CD14-positive monocyte (primary cell): ENCODE measurements at regions not wholly inside any gene's neighbourhood (a gene's known extent, or its start where the extent isn't known, plus 50 kb on each side); places are given as distances from the start of the nearest gene placed in this dataset.
A peak's percentile ranks its signal among the peaks of the same experiment; 100 is the strongest.

Experiments used
- DNase-seq, 3 donors: peaks; one replicate each; pipeline ENCODE4 v3.0.0-alpha.2; 2011 to 2022
- H2AFZ ChIP-seq: 2 replicates; pipeline ENCODE4 v1.6.0; 2012; ENCODE audit warnings: mild to moderate bottlenecking, low read depth, low read length, inconsistent platforms; ENCODE audit not compliant: insufficient read depth, poor library complexity, severe bottlenecking
- H3K27ac ChIP-seq, 2 donors: 1 replicate in 1 of 2; 2 replicates in 1 of 2; pipeline ENCODE4 v1.5.1; 2012 to 2013; ENCODE audit warnings: low read length in 2 of 2, control low read depth in 1 of 2, inconsistent platforms in 1 of 2, low read depth in 1 of 2, mild to moderate bottlenecking in 1 of 2
- H3K27me3 ChIP-seq, 2 donors: one replicate each; pipeline versions ENCODE4 v1.6.0 to v1.6.1; 2011 to 2013; ENCODE audit warnings: low read length in 2 of 2; ENCODE audit not compliant: control insufficient read depth in 2 of 2, insufficient read depth in 2 of 2
- H3K36me3 ChIP-seq, 2 donors: replicated peaks in 1 of 2; 1 replicate in 1 of 2; 2 replicates in 1 of 2; pipeline versions ENCODE4 v1.5.1 to v1.6.1; 2012 to 2013; ENCODE audit warnings: low read length in 2 of 2, control low read depth in 1 of 2, inconsistent platforms in 1 of 2, mild to moderate bottlenecking in 1 of 2; ENCODE audit not compliant: insufficient read depth in 2 of 2, control insufficient read depth in 1 of 2
- H3K4me1 ChIP-seq, 2 donors: 1 replicate in 1 of 2; 2 replicates in 1 of 2; pipeline versions ENCODE4 v1.5.1 to v1.6.1; 2012 to 2013; ENCODE audit warnings: low read length in 2 of 2, control low read depth in 1 of 2, inconsistent platforms in 1 of 2, mild to moderate bottlenecking in 1 of 2, moderate library complexity in 1 of 2; ENCODE audit not compliant: insufficient read depth in 2 of 2, control insufficient read depth in 1 of 2
- H3K4me2 ChIP-seq: replicated peaks from 2 replicates; pipeline ENCODE3; 2012; ENCODE audit warnings: low read length, moderate library complexity, mild to moderate bottlenecking; ENCODE audit not compliant: poor library complexity, severe bottlenecking; ENCODE audit errors: extremely low read depth
- H3K4me3 ChIP-seq, 3 experiments: fragments of 200-600 bp in 1 of 3; sonication (generic) in 1 of 3; replicated peaks in 1 of 3; 1 replicate in 2 of 3; 2 replicates in 1 of 3; pipeline ENCODE4 v1.5.1; 2011 to 2013; ENCODE audit warnings: low read length in 3 of 3, mild to moderate bottlenecking in 3 of 3, control low read depth in 2 of 3, low read depth in 2 of 3, inconsistent platforms in 1 of 3, moderate library complexity in 1 of 3
- H3K79me2 ChIP-seq: 2 replicates; pipeline ENCODE4 v1.6.0; 2012; ENCODE audit warnings: mild to moderate bottlenecking, control low read depth, inconsistent platforms, low read length, moderate library complexity; ENCODE audit not compliant: insufficient read depth
- H3K9ac ChIP-seq: 2 replicates; pipeline ENCODE4 v1.6.0; 2017; ENCODE audit warnings: low read length, mild to moderate bottlenecking; ENCODE audit not compliant: insufficient read depth, poor library complexity, severe bottlenecking
- H3K9me3 ChIP-seq, 2 donors: replicated peaks in 1 of 2; 1 replicate in 1 of 2; 2 replicates in 1 of 2; pipeline versions ENCODE4 v1.5.1 to v1.6.1; 2012 to 2013; ENCODE audit warnings: low read length in 2 of 2, control low read depth in 1 of 2; ENCODE audit not compliant: control insufficient read depth in 1 of 2, insufficient read depth in 1 of 2
- H4K20me1 ChIP-seq: 2 replicates; pipeline ENCODE4 v1.6.0; 2012; ENCODE audit warnings: mild to moderate bottlenecking, low read length, control low read depth, moderate library complexity; ENCODE audit not compliant: insufficient read depth
- H3K27ac Mint-ChIP-seq, 7 donors: one replicate each; pipeline ENCODE4 v1.8.0; 2020; ENCODE audit warnings: mild to moderate bottlenecking in 7 of 7, mixed read lengths in 7 of 7, moderate library complexity in 6 of 7, inconsistent platforms in 2 of 7
- H3K27me3 Mint-ChIP-seq, 3 donors: one replicate each; pipeline ENCODE4 v1.8.0; 2021 to 2022; ENCODE audit warnings: low read depth in 3 of 3, mild to moderate bottlenecking in 3 of 3, mixed read lengths in 3 of 3, moderate library complexity in 3 of 3, inconsistent platforms in 1 of 3
- H3K36me3 Mint-ChIP-seq, 2 donors: one replicate each; pipeline ENCODE4 v1.8.0; 2020; ENCODE audit warnings: mixed read lengths in 2 of 2, inconsistent platforms in 1 of 2, mild to moderate bottlenecking in 1 of 2
- H3K4me1 Mint-ChIP-seq: one replicate; pipeline ENCODE4 v1.8.0; 2020; ENCODE audit warnings: mild to moderate bottlenecking, mixed read lengths
- H3K4me3 Mint-ChIP-seq, 2 donors: one replicate each; pipeline ENCODE4 v1.8.0; 2020; ENCODE audit warnings: mild to moderate bottlenecking in 2 of 2, mixed read lengths in 2 of 2, moderate library complexity in 1 of 2
- H3K9me3 Mint-ChIP-seq, 7 donors: one replicate each; pipeline ENCODE4 v1.8.0; 2020 to 2022; ENCODE audit warnings: mixed read lengths in 7 of 7, mild to moderate bottlenecking in 6 of 7, moderate library complexity in 6 of 7, inconsistent platforms in 2 of 7
- CTCF ChIP-seq: fragments of 200-600 bp; IDR thresholded peaks from one replicate; pipeline ENCODE4 v1.8.0; 2022; ENCODE audit warnings: antibody characterized with exemption, mild to moderate bottlenecking
- WGBS: methylation state at CpG from one replicate; pipeline ENCODE4 v1.1.5; 2013; ENCODE audit warnings: missing lambda C conversion rate; ENCODE audit not compliant: insufficient coverage; 5-methylcytosine and 5-hydroxymethylcytosine counted together
- intact Hi-C, 2 donors: fragments of 100-400 bp; cut with micrococcal nuclease; formaldehyde crosslinking; loops; one replicate each; pipeline versions ENCODE4 v1.15.0 to v1.15.1; 2023

GRCh38 chr2:120991441-120991840 lies 255.8 kb downstream of the GLI2 start:
- 100% methylated on average over 1 of the region's 11 CpGs for WGBS
- peaks cover 2 to 21% (median 8%) of the 10 kb centered on the region in 7 donors for H3K9me3 Mint-ChIP-seq
- H3K4me1 Mint-ChIP-seq, result no peaks in the 10 kb centered on the region
- Histone ChIP-seq H3K4me3 (no peak overlapping the region), H2AFZ (no peak overlapping the region), H3K4me1 (no peaks in the 10 kb centered on the region), H3K9ac (no peak overlapping the region), H3K27ac (no peak overlapping the region), H3K4me2 (no peak overlapping the region), H3K79me2 (no peaks in the 10 kb centered on the region), H3K9me3 (peaks cover 0 to 15% of the 10 kb centered on the region in 2 donors), H3K36me3 (no peaks in the 10 kb centered on the region), H3K27me3 (no peaks in the 10 kb centered on the region), H4K20me1 (no peaks in the 10 kb centered on the region)
- H3K27ac Mint-ChIP-seq, result peak overlapping the region in 1 of 7 donors; percentile 17
- no peak for DNase-seq
- no peak for TF ChIP-seq CTCF
- no peak overlapping the region for H3K4me3 Mint-ChIP-seq
- H3K27me3 Mint-ChIP-seq, result peaks cover 0 to 4% (median 1%) of the 10 kb centered on the region in 3 donors
- intact Hi-C loops, result no loop called here
- H3K36me3 Mint-ChIP-seq, result no peaks in the 10 kb centered on the region

- DNase-seq, result no peak
- Histone ChIP-seq H3K79me2 (no peaks in the 10 kb centered on the region), H3K4me2 (no peak overlapping the region), H3K9me3 (peaks cover 3 to 15% of the 10 kb centered on the region in 2 donors), H3K4me1 (no peaks in the 10 kb centered on the region), H3K36me3 (no peaks in the 10 kb centered on the region), H3K9ac (no peak overlapping the region), H3K27ac (no peak overlapping the region), H4K20me1 (no peaks in the 10 kb centered on the region), H2AFZ (no peak overlapping the region), H3K4me3 (no peak overlapping the region), H3K27me3 (no peaks in the 10 kb centered on the region)
- Mint-ChIP-seq H3K4me1 (no peaks in the 10 kb centered on the region), H3K27me3 (peaks cover 0 to 4% (median 3%) of the 10 kb centered on the region in 3 donors), H3K4me3 (no peak overlapping the region), H3K36me3 (no peaks in the 10 kb centered on the region), H3K27ac (no peak overlapping the region), H3K9me3 (peaks cover 3 to 15% (median 8%) of the 10 kb centered on the region in 7 donors)
- no peak for TF ChIP-seq CTCF
- intact Hi-C loops, result no loop called here
- WGBS, result 100% methylated on average over 5 of the region's 11 CpGs
These were observed 257.3 kb downstream of the GLI2 start for GRCh38 chr2:120992791-120993555.
